WI38 (cell line): ENCODE measurements at regions not wholly inside any gene's neighbourhood (a gene's known extent, or its start where the extent isn't known, plus 50 kb on each side); places are given as distances from the start of the nearest gene placed in this dataset.

Experiments
- H3K4me3 ChIP-seq: 2 replicates; pipeline ENCODE4 v1.5.1; 2011; ENCODE audit warnings: low read depth, mild to moderate bottlenecking, control low read depth, low read length
- CTCF ChIP-seq: IDR thresholded peaks from 2 replicates; pipeline ENCODE4 v1.5.1; 2012; ENCODE audit warnings: low read depth, mild to moderate bottlenecking, control low read depth, low read length

DNA sequence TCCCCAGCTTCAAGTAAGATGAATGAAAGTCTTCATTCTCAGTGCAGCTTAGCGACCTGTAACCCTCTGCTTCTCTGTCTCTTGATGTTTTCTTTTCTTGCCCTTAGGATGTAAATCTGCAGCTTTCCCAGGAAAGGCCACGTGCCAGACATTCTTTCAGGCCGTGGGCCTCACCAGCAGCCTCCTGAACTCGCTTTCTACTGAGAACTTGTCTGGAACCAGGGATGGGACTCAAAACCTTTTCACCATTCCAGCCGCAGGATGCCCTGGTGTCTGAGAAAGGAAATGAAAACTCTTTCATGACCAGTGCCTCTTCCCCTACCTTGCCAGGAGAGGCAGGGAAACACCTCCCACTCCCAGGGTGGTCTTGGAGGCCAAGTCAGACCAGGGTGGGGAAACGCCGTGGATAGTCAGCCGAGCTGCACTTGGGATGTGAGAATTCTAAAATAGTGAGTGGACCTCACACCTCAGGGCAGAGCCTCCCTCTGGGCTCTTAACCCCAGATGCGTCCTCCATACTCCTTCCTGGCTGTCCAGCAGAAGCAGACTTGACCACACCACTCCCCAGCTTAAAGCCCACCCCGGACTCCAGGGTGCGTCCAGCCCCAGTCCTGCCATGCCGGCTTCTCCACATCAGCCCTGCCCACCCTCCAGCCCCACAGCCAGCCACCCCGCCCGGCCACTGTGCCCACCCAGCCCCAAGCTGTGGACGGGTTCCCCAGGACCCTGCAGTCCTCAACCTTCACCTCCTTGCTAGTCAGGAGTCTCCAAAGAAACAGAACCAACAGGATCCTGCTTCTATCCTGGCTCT is 115.5 kb downstream of the TWIST2 start:
- TF ChIP-seq CTCF = no peak
- H3K4me3 ChIP-seq = no peak overlapping the region

DNA sequence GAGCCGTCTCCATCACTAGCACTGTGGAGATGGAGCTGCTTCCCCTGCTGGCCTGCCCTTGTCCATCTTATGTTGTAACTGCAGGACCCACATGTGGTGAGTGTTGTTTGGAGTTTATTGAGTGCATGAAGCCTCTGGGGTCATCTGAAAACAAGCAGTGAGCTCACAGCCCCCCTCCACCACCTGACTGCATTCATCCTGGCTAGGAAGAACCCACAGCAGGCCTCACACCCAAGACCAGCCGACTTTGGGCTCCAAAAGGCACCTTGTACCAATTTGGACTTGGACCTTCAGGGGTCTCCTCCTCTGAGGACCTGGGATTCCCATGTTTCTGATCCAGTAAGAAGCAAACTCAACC is 116.1 kb downstream of the TWIST2 start:
- TF ChIP-seq CTCF = no peak
- H3K4me3 ChIP-seq = no peak overlapping the region

DNA sequence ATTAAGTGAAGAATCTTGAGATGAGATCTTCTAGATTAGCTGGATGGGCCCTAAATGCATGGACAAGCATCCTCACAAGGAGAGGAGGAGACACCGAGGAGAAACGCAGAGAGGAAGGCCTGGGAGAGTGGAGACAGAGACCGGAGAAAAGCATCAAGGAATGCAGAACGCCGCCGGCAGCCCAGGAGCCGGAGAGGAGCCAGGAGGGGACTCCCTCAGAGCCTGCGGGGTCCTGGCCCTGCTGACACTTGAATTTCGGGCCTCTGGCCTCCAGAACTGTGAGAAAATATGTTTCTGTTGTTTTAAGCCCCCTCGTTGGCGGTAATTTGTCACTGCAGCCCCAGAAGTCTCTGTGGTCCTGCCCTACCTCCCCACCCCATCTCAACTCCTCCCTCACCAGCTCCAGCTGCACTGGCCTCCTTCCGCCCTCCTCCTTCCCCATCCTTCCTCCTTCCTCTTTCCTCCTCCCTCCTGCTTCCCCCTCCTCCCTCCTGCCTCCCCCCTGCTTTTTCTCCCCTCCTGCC is 116.7 kb downstream of the TWIST2 start:
- H3K4me3 ChIP-seq = no peak overlapping the region
- TF ChIP-seq CTCF = no peak

- H3K4me3 ChIP-seq = no peak overlapping the region
- no peak for TF ChIP-seq CTCF
Measured at GRCh38 chr2:238965371-238966071, 117.6 kb downstream of the TWIST2 start.

GRCh38 chr2:238966072-238966937 is 118.4 kb downstream of the TWIST2 start:
- no peak for TF ChIP-seq CTCF
- H3K4me3 ChIP-seq = no peak overlapping the region

GRCh38 chr2:238967031-238967977 is 119.4 kb downstream of the TWIST2 start:
- TF ChIP-seq CTCF = no peak

More at GRCh38 chr2:238967031-238967977, 119.4 kb downstream of the TWIST2 start:
- H3K4me3 ChIP-seq = no peak overlapping the region
